ENCODE measurements at regions not wholly inside any gene's neighbourhood (a gene's known extent, or its start where the extent isn't known, plus 50 kb on each side); places are given as distances from the start of the nearest gene placed in this dataset.
A peak's percentile ranks its signal among the peaks of the same experiment; 100 is the strongest.

DNA sequence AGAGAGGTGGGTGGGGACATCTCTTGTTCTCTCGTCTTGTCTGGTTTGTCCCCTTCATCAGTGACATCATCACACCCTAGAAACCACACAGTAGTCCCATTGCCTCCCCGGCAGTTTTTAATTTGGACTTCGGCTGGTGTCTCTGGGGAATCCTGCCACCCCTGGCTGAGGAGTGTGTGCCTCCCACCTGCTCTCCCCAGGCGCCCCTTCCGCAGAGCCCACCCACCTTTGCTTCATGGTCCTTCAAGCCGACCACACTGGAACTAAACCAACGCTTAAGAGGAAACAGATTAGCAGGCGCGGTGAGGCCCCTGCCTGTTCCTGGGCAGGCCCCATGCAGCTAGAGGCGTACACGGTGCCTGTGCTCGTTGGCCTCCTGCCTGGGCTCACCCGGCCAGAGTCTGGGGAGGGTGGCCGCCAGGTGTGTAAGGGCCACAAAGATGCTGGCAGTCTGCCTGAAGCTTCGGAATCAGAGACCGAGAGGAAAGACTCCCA, 107.6 kb upstream of the SPRY4 start:
- DNase-seq = no peak

DNA sequence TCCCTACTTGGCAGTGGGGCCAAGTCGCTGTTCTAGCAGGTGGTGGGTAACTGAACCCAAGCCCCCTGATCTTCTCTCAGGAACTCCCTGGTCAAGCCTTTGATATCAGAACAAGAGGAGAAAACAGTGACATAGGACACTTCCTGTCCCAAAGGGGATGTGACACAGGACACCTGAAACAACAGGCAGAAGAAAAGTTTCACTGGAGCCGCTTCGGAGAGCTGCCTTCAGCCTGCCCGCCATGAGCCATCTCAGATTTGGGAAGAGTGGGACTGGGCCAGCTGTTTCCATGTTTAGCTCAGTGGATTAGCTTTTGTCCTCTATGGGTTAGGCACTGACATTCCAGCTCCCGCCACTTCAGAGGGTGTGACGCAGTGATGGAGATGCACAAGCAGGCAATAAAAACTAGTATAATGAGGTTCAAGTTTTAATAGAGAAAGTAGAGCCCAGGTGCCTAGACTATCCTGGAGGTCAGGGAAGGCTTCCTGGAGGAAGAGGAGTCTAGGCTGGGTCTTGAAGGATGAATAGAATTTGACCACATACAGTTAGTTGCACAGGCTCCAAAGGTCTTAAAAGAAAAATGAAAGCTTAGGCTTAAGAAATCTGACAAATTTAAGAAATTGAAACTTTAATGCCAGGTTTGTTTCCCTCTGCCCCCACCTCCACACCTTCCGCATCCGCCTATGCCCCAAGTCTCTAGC, 104.1 kb upstream of the SPRY4 start:
- no peak for DNase-seq

DNA sequence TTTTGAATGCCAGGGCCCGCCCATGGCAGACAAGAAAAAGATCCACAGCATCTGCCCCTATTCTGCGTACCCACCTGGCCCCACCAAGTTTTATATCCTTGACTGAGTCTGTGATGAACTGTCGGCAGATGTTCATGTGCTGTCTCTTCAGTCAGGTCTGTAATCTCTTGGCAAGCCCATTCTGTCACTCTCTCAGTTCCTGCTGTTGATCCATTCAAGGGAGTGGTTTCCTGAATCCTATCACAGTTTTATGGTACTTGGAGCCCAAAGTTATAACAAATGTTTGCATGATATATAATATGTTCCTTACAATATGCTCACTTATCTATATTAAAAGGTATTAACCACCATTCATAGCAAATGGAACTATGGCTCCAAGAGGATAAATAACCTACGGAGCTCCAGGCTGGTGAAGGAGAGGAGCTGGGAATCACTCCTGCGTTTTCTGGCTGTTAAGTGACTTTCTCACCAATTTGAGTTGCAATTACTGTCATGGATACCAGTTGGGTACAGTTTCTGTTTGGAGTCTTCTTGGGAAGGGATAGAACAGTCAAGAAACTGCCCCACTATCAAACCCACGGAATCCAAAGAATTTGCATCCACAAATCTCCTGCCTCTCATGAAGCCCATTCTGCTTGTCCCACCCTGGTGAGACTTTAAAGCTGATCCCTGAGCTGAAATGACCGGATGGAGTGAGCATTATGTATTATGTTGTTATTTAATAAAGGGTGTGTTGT, 103.4 kb upstream of the SPRY4 start:
- no peak for DNase-seq

DNA sequence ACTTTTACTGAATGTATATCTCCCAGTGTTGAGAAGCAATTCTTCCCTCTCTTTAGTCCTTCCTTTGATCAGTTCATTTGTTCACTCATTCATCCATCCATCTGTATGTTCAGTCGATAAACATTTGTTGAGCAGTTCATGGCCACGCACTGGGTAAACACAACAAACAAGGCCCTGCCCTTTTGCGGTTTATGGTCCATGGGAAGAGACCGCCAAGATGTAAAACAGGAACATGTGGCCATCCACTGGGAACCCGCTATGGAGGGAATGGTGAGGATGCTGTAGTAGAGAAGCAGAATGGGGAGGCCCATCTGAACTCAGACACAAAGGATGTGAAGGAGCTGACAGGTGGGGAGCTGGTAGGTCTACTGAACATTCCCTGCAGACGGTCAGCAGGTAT, 102.7 kb upstream of the SPRY4 start:
- DNase-seq = no peak

DNA sequence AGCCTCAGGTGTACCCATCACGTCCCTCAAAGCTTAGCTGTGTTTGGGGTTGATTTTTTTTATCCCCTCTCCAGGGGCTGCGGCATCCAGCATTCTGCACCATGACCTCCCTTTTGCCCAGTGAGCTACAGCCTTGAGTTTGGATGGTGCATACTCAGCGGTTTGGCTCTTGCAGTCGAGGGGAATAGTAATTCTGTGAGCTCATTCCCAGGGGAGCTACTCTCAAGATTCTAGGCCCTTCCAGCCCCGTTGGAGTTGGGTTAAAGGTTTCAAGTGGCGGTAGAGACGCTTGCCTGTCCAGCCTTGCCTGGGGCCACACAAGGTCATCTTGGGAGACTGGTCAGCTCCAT, 102.2 kb upstream of the SPRY4 start:
- DNase-seq = no peak

DNA sequence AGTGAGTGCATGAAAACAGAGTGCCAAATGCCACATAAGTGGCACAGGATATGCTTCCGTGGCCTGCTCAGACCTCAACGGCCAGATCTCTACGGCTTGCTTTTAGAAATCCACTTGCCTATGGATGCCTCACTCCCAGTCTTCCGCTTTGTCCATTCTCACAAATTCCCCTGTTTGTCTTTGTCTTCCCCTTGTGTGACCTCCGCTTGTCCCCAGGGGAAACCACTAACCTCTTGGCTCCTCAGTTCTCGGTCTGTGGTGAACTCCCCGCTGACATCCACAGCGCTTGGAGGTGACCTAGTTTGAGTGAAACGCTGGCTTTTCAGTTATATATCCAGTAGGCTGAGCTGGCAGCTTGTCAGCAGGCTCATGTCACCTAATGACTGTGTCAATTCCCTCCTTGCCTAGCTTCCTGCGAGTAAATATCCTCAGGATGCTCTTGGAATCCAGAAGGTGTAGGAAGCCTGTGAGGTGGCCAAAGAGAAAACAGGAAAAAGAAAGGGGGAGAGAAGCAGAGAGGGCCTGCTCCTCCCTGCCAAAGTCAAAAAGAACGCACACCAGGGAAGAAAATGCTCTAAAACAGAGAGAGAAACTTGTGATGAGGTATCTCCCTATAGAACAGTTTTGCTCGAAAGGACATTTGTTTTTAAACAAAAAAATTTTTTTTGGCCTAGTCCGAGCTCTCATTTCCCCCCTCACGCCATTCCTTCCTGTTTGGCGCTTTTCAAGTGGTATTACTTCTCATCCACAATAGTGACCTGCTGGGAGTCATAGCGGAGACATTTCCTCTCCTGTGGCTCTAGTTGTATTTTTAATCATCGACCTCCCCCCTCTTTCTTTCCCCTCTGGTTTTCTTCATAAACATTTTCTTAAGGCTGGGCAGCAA, 101.6 kb upstream of the SPRY4 start:
- no peak for DNase-seq

DNA sequence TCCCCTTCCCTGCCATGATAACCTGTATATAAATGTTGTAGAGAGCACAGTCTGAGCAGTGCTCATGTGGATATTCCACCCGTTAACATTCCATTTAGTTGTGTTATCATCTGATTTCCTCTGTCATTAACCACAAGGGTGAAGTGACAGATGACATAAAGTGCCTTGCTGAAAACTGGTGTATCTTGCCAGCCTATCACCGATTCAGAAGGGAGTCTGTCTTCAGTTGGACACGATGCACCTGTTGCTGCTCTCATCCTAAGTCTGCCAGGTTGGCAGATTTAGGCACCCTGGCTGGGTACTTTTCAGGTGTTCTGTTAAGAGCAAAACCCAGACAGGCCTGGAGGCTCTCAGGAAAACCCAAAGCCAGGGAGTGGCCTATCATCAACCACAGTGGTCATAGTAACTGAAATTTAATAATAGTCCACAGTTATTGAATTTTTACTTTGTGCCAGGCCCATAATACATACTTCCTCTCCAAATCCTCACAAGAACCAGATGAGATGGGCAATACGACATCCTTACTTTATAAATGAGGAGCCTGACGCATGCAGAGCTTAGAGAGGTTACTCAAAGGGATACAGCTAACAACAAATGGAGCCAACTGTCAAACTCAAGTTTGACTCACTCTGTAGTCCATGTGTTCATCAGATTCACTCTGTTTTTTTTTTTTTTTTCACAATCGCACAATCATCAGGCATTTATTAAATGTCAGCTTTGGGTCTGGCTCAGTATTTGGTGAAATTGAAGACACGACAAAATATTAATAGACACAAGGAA, 100.7 kb upstream of the SPRY4 start:
- DNase-seq = no peak

DNA sequence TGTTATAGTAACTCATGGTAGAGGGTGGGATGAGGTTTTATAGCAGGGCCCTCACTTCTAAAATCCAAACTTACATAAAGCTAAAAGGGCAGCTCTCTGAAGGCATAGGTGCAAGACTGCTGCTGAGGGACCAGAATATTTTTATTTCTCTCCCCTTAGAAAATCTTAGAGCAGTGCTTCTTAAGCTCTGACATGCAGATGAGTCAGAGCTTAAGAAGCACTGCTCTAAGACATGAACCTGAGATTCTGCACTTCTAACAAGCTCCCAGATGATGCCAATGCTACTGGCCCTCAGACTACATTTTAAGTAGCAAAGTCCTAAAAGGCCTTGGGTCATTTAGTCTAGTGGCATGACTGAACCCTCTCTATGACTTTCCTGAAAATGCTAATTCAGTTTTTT, 97.6 kb upstream of the SPRY4 start:
- DNase-seq = no peak

DNA sequence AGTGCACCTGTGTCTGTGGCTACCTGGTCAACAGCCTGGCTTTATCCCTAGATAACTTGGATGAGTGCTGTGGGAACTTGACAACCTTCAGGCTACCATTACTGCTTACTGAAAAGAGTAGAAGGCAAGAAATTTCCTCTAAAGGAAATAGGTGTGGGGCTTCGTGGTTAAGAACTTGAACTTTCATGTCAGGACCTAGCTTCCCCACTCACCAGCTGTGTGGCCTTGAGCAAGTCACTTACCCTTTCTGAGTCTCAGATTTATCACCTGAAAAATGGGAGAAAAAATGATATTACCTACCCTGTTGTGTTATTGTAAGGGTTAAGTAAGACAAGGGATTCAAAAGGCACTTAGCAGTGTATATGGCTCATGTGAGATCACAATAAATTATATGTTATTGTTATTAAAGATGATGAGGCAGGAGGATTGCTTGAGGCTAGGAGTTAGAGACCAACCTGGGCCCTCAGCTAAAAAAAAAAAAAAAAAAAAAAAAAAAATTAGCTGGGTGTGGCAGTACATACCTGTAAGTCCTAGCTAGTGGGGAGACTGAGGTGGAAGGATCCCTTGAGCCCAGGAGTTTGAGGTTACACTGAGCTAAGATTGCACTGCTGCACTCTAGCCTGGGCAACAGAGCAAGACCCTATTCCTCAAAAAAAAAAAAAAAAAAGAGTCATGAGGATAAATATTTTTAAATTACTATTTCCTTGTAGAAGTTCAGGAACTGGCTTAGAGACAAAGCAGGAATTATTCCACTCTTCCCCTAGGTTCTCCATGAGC, 97.0 kb upstream of the SPRY4 start:
- no peak for DNase-seq

DNA sequence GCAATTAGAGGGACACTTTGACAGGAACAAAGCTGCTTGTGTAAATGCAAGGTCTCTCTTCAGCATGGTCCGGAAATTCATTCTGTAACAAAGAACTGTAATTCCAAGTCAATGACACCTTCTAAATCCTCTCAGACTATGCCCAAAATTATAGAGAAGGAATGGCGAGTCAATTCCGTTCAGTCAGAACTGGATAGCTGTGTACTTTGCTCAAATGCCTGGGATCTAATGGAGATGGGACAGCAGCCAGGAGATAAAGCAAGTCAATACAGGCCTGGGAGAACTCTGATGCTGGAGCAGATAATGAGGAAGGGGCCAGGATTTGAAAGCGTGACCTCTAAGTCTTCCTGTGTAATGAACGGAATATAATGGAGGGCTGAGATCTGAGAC, 96.4 kb upstream of the SPRY4 start:
- DNase-seq = peak; percentile 44

DNA sequence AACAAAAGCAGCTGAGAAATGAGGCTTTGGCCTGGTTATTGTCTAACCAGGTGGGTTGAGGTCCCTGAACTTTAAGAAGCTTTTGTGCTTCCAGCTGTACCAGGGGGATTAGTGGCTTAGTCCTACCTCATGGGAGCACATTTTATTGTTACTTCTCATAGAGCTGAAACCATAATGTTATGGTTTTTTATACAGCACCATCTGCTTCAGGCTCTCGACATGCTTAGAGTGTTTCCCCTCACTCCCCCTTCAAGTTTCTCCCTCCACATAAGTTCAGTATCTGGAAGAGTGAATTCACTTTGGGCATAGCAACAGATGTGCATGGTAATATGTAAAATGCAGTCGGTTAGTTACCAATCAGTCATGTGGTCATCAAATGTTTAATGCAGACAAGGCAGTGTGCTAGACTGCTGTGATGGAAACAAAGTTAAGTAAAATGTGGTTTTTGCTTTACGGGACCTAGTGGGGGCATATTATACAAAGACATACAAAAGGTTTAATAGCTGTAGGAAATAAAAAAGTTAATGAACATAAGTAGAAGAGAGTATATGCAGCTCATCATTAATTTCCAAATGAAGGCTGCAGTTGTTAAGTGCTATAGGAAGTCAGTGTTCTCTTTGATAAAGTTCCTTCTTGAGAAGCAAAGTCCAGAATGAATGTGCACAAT, 95.9 kb upstream of the SPRY4 start:
- no peak for DNase-seq

DNA sequence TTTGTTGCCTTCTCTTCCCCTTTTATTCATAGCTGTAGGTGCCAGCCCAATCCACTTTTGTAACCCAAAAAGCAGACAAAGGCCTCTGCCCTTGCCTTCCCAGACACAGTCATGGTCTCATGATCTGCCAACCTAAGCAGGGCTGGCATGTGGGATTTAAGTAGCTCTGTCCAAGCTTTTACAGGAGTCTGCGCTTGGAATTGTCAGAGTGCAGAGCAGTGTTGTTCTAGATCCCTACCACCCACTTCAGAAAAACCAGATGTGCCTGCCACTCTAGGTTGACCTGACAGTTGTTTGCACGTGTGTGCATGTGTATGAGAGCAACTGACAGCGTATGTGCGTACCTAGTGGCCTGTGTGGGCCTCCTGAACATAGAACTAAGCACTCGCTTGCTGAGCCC, 87.8 kb upstream of the SPRY4 start:
- DNase-seq = no peak

DNA sequence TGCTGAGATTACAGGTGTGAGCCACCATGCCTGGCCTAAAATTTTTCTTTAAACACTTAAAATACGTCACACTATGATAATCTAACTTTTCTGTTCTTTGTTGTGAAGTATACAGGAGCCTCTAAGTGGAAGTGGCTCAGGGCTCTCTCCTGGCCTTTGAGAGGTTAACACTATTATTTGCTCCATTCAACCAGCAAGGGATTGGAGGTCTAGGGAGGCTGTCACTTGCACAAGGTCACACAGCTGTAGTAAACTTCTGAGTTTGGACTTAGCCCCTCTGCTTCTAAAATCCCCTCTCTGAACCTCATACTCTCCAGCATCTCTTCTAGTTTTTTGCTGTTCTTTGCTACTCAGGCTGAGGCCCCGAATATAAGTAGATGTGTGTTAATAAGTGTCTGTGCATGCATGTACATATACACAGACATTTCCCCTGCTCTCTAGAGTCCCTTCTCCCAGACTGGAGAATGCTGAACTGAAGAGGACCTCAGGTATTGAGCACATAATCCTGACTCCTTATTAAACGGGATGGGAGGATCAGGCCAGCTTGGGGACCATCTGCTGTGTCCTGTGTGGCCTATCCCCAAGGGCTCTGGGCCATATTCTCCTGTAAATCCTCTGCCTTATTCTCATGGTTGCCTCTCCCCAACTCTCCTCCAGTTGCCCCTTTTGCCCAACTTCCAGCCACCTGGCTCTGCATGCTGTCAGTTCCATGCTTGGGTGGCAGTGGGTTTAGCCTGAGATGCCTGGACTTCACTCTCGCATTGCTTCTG, 87.0 kb upstream of the SPRY4 start:
- no peak for DNase-seq

DNA sequence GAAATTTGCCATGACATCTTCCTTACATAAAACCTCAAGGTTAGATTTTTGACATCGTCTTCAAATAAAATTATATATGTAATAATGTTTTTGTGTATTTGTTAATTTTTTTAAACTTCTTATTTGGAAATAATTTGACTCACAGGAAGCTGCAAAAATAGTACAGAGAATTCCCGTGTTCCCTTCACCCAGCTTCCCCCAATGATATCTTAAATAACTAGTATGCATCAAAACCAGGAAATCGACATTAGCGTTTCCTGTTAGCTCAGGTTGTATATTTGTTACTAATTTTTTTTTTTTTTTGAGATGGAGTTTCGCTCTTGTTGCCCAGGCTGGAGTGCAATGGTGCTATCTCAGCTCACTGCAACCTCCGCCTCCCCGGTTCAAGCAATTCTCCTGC, 86.3 kb upstream of the SPRY4 start:
- DNase-seq = no peak

DNA sequence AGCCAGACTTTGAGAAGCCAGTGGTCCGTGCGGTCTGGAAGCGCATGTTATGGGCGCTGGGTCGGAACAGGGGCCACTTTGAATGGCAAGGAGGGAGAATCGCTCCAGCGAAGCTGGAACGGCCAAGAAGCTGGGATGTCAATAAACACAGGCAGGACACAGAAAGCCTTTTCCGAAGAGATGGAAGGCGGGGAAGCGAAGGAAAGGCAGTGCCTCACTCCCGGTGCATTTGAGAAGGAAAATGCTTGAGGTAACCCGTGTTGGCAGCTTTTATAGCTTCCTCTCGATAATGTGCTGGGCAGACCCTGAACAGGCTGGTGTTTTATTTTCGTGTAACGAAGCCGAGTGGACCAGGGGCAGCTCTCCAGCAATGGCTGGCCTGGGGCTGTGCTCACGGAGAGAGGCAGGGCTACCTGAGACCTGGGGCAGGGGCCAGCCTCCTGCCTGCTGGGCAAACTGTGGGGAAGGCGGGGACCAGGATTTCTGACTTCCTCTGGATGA, 84.2 kb upstream of the SPRY4 start:
- DNase-seq = no peak

DNA sequence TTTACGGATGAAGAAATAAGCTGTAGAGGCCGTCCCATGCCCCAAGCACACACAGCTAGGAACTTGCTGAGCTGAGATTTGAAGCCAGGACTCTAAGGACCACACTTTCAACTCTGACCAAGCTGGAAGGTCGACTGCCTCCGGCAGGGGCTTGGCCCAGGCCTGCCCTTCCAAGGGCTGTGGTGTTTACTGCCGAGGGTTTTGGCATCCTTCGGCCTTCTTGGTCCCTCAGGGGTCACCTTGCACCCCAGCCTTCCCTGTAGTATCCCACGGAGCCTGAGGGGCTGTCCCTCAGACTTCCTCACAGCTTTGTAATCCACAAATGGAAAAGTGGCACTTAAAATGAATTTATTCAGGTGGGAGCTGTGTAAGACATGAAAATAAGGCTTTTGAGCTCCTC, 83.7 kb upstream of the SPRY4 start:
- DNase-seq = no peak

DNA sequence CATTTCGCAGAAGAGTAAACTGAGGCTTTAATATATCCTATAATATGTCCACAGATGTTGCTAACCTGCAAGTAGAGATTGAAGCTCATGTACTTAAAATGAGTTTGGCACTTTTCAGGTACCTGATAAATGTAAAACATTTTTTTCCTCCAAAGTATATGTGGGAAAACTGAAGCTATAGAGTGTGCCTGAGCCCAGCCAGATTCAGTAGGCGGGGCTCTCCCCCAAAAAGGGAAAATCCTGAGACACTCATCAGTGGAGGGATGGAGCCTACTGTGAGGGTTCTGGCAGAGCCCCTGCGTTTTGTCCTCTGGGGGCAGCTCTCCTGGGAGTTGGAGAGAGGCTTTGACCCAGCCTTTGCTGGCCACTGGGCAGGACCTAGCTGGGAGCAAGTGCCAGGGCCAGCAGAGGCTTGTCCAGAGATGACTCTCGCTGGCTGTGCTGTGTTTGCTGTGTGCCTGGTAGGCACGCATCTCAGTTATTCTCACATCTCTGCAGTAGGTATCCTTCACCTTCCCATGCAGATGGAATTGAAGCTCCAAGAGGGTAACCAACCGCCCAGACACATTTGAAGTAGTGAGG, 81.1 kb upstream of the SPRY4 start:
- DNase-seq = no peak

DNA sequence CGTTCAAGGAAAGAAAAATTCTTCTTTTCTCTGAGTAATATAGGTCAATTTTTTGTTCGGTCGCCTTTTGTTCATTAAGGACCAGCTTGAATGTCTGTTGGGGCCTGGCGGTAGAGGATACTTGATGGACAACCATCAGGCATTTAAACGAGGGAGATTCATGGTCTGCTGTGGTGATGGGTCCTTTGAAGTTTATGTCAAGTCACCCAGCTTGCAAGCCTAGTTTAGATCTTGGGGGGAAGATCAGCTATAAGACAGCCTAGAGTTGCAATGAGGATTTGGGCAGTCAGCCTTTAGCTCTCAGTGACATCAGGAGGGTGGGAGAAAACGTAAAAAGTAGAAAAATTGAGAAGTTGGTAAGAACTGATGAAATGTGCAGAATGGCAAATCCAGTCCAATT, 80.2 kb upstream of the SPRY4 start:
- DNase-seq = no peak

DNA sequence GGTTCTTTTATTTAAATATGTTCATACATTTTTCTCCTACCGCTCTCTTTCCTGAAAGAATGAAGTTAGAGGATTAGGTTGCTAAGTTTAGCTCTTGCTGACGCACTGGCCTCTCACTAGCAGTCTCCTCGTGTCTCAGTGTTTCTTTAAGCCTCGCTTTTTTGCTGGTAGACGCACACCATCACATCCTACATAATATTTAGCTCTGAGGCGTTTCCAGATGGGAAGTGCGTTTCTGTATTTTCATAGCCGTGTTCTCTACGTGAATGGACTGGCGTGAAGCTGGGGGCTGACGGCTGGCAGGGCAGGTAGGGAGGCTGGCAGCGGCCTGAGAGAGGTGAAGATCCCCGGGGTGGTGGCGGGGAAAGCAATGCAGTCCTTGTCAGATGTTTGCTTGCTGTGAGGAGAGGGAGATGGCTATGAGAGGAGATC, 79.2 kb upstream of the SPRY4 start:
- no peak for DNase-seq

DNA sequence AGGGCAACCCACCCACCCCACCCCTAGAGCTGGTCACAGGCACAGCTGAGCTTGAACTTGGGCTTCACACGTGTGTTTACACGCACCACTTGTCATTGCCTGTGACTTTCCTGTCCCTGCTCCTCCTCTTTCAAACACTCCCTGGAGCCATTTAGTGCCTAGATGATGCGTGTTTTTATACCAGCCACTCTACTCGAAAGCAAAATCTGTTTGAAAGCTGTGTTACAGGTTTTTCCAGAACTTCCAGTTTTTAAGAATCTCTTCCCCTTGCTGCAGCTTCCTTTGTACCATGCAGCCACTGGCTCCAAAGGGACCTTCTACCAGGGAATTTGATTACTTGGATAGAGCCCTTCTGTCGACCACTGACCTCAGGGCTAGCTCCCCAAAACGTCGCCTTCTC, 78.8 kb upstream of the SPRY4 start:
- no peak for DNase-seq
